Stimulated activated CD8-positive, alpha-beta memory T cell treated with anti-CD3 and anti-CD28 coated beads, Interleukin-15, amount 100 ng/mL, for 24 hours (primary cell): ENCODE measurements at regions not wholly inside any gene's neighbourhood (a gene's known extent, or its start where the extent isn't known, plus 50 kb on each side); places are given as distances from the start of the nearest gene placed in this dataset.
"Not testable (repeated sequence)": the region's sequence is repeated elsewhere in the genome, so short reads cannot be mapped to it uniquely, and the experiment has no call there.

Experiments used
- DNase-seq: peaks from one replicate; pipeline ENCODE4 v3.0.0-alpha.2; 2020; ENCODE audit warnings: low read depth

DNA sequence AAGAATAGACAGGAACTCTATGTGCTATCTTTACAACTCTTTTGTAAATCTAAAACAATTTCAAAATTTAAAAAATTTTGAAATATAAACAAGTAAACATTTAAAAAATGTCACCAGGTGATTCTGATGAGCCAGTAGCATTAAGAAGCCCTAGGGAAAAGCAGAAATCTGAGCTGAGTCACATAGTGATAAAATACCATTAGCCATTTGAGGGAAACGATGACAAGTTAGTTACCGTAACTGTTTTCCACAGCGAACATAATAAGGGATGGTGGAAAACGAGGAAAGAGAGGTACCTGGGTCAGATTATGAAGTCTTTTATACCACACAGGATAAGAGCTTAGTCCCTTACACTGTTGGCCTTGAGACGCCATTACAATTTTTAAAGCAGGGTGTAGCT lies 55.5 kb downstream of the PRR15 start:
- DNase-seq, result no peak

GRCh38 chr7:29619848-29620555 lies 56.4 kb downstream of the PRR15 start:
- no peak for DNase-seq

GRCh38 chr7:29620556-29620930 lies 56.9 kb downstream of the PRR15 start:
- no peak for DNase-seq

- no peak for DNase-seq
Observed at GRCh38 chr7:29622335-29623265, 59.0 kb downstream of the PRR15 start.

GRCh38 chr7:29623973-29624372 lies 60.3 kb downstream of the PRR15 start:
- DNase-seq, result no peak

DNA sequence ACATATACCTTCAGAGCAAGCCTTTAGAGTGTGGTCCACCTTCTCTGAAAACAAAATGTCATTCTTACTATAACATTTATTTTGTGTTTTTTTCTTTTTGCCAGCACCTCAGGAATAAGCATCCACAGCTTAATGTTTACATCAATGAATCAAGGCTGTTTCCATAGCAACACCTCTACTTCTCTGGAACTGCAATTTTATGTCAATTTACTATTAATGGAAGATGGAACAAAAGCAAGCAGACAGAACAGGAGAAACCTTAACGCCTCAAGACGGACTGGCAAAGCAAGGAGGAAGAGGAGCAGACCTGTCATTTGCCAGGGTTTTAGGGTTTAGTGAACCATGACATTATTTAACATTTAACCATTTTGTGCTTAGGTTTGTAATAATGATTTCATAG lies 63.1 kb downstream of the PRR15 start:
- DNase-seq, result no peak

DNA sequence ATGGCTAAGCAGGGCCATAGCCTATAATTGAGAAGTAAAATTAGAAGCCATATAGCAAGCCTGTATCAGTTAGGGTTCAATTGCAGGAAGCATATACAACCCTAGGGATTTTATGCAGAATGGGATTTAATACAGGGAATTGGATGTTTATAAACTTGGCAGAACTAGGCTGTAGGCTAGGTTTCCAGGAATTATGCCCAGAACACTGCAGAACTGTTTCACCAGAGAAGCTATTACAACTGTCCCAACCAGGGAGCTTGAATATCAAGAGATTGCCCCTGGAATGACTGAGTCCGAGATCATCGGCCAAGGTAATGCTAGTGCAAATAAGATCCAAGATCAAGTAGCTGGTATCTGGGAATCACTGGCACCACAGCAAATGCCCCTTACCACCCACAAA lies 64.0 kb downstream of the PRR15 start:
- no peak for DNase-seq

DNA sequence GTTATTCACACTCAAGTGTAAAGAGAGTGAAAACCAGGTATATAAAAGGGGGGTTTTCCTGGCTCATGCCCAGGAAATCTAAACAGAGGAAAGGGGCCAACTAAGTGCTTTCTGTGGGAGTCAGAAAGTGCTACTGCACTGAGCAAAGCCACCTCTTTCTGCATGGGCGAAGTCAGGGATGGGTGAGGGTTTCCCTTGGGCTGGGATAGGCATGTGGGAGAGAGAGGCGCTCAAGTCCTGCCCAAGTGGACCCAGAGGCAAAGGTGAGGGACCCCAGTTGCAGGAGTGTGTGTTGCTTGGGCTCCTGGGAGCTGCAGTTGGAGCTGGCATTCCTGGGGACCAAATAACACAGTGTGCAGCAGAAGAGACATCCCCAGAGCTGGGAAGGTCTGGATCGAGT lies 65.9 kb downstream of the PRR15 start:
- no peak for DNase-seq

- not testable (repeated sequence) for DNase-seq
Observed at GRCh38 chr7:29635067-29636008, 71.7 kb downstream of the PRR15 start.

DNA sequence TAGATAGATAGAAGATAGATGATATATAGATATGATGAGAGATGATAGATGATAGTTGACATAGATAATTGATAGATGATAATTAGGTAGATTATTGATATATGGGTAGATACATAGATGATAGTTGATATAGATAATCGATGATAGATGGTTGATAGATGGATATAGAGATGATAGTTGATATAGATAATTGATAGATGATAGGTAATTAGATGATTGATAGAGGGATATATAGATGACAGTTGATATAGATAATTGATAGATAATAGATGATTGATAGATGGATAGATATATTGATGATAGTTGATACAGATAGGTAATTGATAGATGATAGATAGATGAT lies 72.3 kb downstream of the PRR15 start:
- no peak for DNase-seq

DNA sequence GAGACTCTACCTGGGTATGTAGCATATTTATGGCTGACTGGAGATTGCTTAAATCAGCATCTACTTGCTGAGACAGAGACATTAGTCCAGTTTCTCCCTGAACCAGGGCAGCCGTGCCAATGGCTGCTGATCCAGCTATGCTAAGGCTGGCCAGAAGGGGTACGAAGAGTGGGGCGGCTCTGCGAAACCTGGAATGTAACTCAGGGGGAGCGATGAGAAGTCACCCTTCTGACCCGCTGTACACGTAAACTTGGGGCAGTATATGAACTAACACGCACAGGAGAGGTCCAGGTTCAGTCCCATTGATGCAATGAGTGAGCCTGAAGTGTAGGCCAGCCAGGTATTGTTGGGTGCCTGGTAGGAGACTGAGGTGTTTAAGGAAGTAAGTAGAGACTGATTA lies 73.7 kb downstream of the PRR15 start:
- DNase-seq, result no peak

GRCh38 chr7:29638841-29639240 lies 75.2 kb downstream of the PRR15 start:
- DNase-seq, result not testable (repeated sequence)

DNA sequence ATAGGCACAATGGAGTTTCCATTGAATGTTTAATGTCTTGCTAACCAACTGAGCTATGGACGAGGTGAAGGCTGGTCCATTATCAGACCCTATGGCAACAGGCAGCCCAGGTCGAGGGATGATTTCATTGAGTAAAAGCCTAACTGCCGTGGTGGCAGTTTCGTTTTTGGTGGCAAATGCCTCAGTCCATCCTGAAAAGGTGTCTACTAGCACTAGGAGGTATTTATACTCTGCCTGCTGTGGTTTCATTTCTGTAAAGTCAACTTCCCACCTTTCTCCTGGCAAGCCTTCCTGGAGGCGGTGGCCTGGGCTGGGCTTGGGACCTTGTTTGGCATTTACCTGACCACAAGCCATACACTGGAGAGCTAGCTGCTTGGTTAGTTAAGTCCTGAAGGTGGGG lies 75.8 kb downstream of the PRR15 start:
- DNase-seq, result no peak

- no peak for DNase-seq
Observed at GRCh38 chr7:29639886-29640595, 76.4 kb downstream of the PRR15 start.

DNA sequence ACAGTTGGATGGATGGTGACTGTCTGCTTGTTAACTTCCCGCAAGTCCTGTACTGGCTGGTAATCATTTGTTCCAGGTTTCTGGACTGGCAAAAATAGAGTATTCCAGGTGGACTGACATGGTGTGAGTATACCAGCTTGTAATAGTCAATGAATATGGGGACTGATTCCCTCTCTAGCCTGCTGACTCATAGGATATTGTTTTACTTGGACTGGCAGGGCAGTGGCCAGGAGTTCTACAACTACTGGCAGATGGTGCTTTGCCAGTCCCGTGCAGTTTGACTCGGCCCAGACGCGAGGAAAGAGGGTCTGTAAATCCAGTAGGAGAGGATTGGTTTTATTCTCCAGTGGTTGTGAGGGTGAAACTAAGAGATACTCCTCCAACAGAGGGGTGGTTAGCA lies 78.0 kb downstream of the PRR15 start:
- no peak for DNase-seq

DNA sequence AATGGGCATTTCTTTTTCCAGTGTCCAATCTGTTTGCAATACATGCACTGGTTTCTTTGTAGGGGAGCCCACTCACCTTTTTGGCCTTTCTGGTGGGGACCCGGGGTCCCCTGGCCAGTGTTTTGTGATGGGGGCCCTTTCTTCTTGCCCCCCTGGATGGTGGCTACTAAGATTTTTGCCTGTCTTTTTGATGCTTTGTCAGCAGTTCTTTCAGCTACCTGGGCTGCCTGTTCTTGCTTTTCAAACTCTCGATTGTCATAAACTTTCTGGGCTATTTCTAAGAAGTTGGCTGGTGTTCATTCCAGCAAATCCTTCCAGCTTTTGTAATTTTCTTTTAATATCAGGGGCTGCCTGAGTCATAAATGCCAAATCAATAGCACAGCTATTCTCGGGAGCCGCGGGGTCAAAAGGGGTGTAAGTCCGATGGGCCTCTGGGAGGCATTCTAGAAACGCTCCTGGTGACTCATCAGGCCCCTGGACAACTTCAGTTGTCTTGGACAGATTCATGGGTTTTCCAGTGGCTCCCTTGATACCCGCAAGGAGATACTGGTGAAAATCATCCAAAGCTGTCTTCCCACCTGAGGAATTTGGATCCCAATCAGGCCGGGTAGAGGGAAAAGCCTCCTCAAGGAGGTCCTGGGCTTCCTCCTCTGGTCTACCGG lies 79.0 kb downstream of the PRR15 start:
- no peak for DNase-seq

DNA sequence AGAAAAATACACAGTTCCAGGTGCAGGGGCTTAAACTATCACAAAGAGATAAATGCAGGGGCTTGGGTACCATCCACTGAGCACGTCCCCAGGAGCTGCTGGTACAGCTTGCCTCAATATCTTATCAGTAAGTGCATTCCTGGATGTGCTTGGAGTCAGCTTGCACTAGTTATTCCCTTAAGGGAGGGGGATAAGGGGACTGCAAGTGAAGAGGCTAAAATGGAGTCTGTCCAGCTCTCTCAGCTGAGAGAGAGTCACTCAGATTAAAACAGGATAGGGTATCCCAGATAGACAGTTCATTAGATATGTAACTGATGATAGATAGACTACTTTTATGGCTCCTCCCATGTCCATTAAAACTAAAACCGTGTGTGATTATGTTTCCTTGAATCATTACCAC lies 82.5 kb downstream of the PRR15 start:
- not testable (repeated sequence) for DNase-seq

GRCh38 chr7:29647020-29647654 lies 83.5 kb downstream of the PRR15 start:
- no peak for DNase-seq

- not testable (repeated sequence) for DNase-seq
Observed at GRCh38 chr7:29647691-29648210, 84.1 kb downstream of the PRR15 start.

DNA sequence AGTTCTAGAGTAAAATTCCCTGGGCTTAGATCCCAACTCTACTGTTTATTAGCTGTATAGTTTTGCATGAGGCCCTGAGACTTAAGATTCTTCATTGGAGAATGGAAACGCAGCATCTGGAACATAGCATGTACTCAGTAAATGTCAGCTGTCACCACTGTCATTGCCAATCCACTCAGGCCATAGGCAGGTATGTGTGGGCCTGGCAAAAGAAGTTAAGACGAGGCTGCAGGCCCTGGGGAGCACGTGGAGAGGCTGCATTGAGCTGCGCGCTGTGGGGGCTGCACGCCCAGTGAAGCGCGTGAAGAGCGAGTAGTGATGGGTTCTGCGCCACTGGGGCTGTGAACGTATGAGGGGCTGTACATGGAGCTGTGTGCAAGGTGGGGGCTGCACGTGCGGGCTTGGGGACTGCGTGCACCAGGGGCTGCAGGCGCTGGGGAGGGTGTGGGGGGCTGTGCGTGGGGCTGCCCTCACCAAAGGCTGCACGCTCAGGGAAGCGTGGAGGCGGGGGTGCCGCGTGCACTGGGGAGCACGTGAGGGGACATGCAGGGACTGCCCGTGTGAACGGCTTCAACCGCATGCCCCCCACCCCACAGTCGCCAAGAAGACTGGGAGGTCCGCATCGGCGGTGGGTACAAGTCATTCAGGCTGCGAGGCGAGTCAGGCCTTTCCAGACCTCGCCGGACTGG lies 85.5 kb downstream of the PRR15 start:
- DNase-seq, result no peak
